ENCODE measurements at regions not wholly inside any gene's neighbourhood (a gene's known extent, or its start where the extent isn't known, plus 50 kb on each side); places are given as distances from the start of the nearest gene placed in this dataset.

- Histone ChIP-seq H3K4me1 (ENCODE audit: control insufficient read depth in 2 of 2, insufficient read depth in 2 of 2, low read length in 1 of 2) (no peaks in the 10 kb centered on the region), H3K9me3 (ENCODE audit: control insufficient read depth in 2 of 2, insufficient read depth in 1 of 2, low read depth in 1 of 2, low read length in 1 of 2) (no peaks in the 10 kb centered on the region), H3K27me3 (ENCODE audit: control insufficient read depth in 1 of 2, insufficient read depth in 2 of 2, low read length in 2 of 2) (no peaks in the 10 kb centered on the region), H3K27ac (ENCODE audit: low read depth in 2 of 2, low read length in 1 of 2) (no peak overlapping the region), H3K36me3 (ENCODE audit: control insufficient read depth in 2 of 2, insufficient read depth in 2 of 2, low read length in 1 of 2) (no peaks in the 10 kb centered on the region), H3K4me3 (ENCODE audit: low read depth in 1 of 2, low read length in 2 of 2) (no peak overlapping the region)
- WGBS, 2 donors = 64 to 65% methylated on average over 1 of the region's 1 CpG
These were observed 1043.2 kb downstream of the BRINP3 start for GRCh38 chr1:189434461-189434860.

GRCh38 chr1:189435398-189435797, 1042.3 kb downstream of the BRINP3 start:
- Histone ChIP-seq H3K27me3 (ENCODE audit: control insufficient read depth in 1 of 2, insufficient read depth in 2 of 2, low read length in 2 of 2) (no peaks in the 10 kb centered on the region), H3K36me3 (ENCODE audit: control insufficient read depth in 2 of 2, insufficient read depth in 2 of 2, low read length in 1 of 2) (no peaks in the 10 kb centered on the region), H3K4me1 (ENCODE audit: control insufficient read depth in 2 of 2, insufficient read depth in 2 of 2, low read length in 1 of 2) (no peaks in the 10 kb centered on the region), H3K27ac (ENCODE audit: low read depth in 2 of 2, low read length in 1 of 2) (no peak overlapping the region), H3K4me3 (ENCODE audit: low read depth in 1 of 2, low read length in 2 of 2) (no peak overlapping the region), H3K9me3 (ENCODE audit: control insufficient read depth in 2 of 2, insufficient read depth in 1 of 2, low read depth in 1 of 2, low read length in 1 of 2) (no peaks in the 10 kb centered on the region)

- Histone ChIP-seq H3K27ac (ENCODE audit: low read depth in 2 of 2, low read length in 1 of 2) (no peak overlapping the region), H3K4me3 (ENCODE audit: low read depth in 1 of 2, low read length in 2 of 2) (no peak overlapping the region), H3K27me3 (ENCODE audit: control insufficient read depth in 1 of 2, insufficient read depth in 2 of 2, low read length in 2 of 2) (no peaks in the 10 kb centered on the region), H3K4me1 (ENCODE audit: control insufficient read depth in 2 of 2, insufficient read depth in 2 of 2, low read length in 1 of 2) (no peaks in the 10 kb centered on the region), H3K9me3 (ENCODE audit: control insufficient read depth in 2 of 2, insufficient read depth in 1 of 2, low read depth in 1 of 2, low read length in 1 of 2) (no peaks in the 10 kb centered on the region), H3K36me3 (ENCODE audit: control insufficient read depth in 2 of 2, insufficient read depth in 2 of 2, low read length in 1 of 2) (no peaks in the 10 kb centered on the region)
- WGBS, 2 donors = 45 to 48% methylated on average over 3 of the region's 3 CpGs
These were observed 1038.9 kb downstream of the BRINP3 start for GRCh38 chr1:189438808-189439207.

- no peaks in the 10 kb centered on the region for H3K36me3 ChIP-seq (ENCODE audit: control insufficient read depth in 2 of 2, insufficient read depth in 2 of 2, low read length in 1 of 2)
These were observed 1014.5 kb downstream of the BRINP3 start for GRCh38 chr1:189463166-189463565.

GRCh38 chr1:189496768-189497167, 980.9 kb downstream of the BRINP3 start:
- H3K27me3 ChIP-seq (ENCODE audit: control insufficient read depth in 1 of 2, insufficient read depth in 2 of 2, low read length in 2 of 2) = no peaks in the 10 kb centered on the region
- no peaks in the 10 kb centered on the region for H3K4me1 ChIP-seq (ENCODE audit: control insufficient read depth in 2 of 2, insufficient read depth in 2 of 2, low read length in 1 of 2)
- no peaks in the 10 kb centered on the region for H3K36me3 ChIP-seq (ENCODE audit: control insufficient read depth in 2 of 2, insufficient read depth in 2 of 2, low read length in 1 of 2)
- 44 to 57% methylated on average over 2 of the region's 2 CpGs for WGBS, 2 donors
- no peak overlapping the region for H3K4me3 ChIP-seq (ENCODE audit: low read depth in 1 of 2, low read length in 2 of 2)
- no peak overlapping the region for H3K27ac ChIP-seq (ENCODE audit: low read depth in 2 of 2, low read length in 1 of 2)
- H3K9me3 ChIP-seq (ENCODE audit: control insufficient read depth in 2 of 2, insufficient read depth in 1 of 2, low read depth in 1 of 2, low read length in 1 of 2) = no peaks in the 10 kb centered on the region

More at GRCh38 chr1:189463166-189463565, 1014.5 kb downstream of the BRINP3 start:
- Histone ChIP-seq H3K4me1 (ENCODE audit: control insufficient read depth in 2 of 2, insufficient read depth in 2 of 2, low read length in 1 of 2) (no peaks in the 10 kb centered on the region), H3K27me3 (ENCODE audit: control insufficient read depth in 1 of 2, insufficient read depth in 2 of 2, low read length in 2 of 2) (no peaks in the 10 kb centered on the region), H3K4me3 (ENCODE audit: low read depth in 1 of 2, low read length in 2 of 2) (no peak overlapping the region), H3K27ac (ENCODE audit: low read depth in 2 of 2, low read length in 1 of 2) (no peak overlapping the region), H3K9me3 (ENCODE audit: control insufficient read depth in 2 of 2, insufficient read depth in 1 of 2, low read depth in 1 of 2, low read length in 1 of 2) (no peaks in the 10 kb centered on the region)
- WGBS, 2 donors = 36 to 51% methylated on average over 4 of the region's 4 CpGs

GRCh38 chr1:189499736-189500135, 977.9 kb downstream of the BRINP3 start:
- Histone ChIP-seq H3K27ac (ENCODE audit: low read depth in 2 of 2, low read length in 1 of 2) (no peak overlapping the region), H3K36me3 (ENCODE audit: control insufficient read depth in 2 of 2, insufficient read depth in 2 of 2, low read length in 1 of 2) (no peaks in the 10 kb centered on the region), H3K27me3 (ENCODE audit: control insufficient read depth in 1 of 2, insufficient read depth in 2 of 2, low read length in 2 of 2) (no peaks in the 10 kb centered on the region), H3K9me3 (ENCODE audit: control insufficient read depth in 2 of 2, insufficient read depth in 1 of 2, low read depth in 1 of 2, low read length in 1 of 2) (no peaks in the 10 kb centered on the region), H3K4me1 (ENCODE audit: control insufficient read depth in 2 of 2, insufficient read depth in 2 of 2, low read length in 1 of 2) (no peaks in the 10 kb centered on the region), H3K4me3 (ENCODE audit: low read depth in 1 of 2, low read length in 2 of 2) (no peak overlapping the region)
- WGBS, 2 donors = 71 to 74% methylated on average over 4 of the region's 4 CpGs

- H3K9me3 ChIP-seq (ENCODE audit: control insufficient read depth in 2 of 2, insufficient read depth in 1 of 2, low read depth in 1 of 2, low read length in 1 of 2) = no peaks in the 10 kb centered on the region
These were observed 976.9 kb downstream of the BRINP3 start for GRCh38 chr1:189500778-189501177.

GRCh38 chr1:189510827-189511226, 966.8 kb downstream of the BRINP3 start:
- H3K4me1 ChIP-seq (ENCODE audit: control insufficient read depth in 2 of 2, insufficient read depth in 2 of 2, low read length in 1 of 2) = no peaks in the 10 kb centered on the region
- no peak overlapping the region for H3K27ac ChIP-seq (ENCODE audit: low read depth in 2 of 2, low read length in 1 of 2)
- H3K36me3 ChIP-seq (ENCODE audit: control insufficient read depth in 2 of 2, insufficient read depth in 2 of 2, low read length in 1 of 2) = no peaks in the 10 kb centered on the region
- no peak overlapping the region for H3K4me3 ChIP-seq (ENCODE audit: low read depth in 1 of 2, low read length in 2 of 2)
- H3K27me3 ChIP-seq (ENCODE audit: control insufficient read depth in 1 of 2, insufficient read depth in 2 of 2, low read length in 2 of 2) = no peaks in the 10 kb centered on the region
- H3K9me3 ChIP-seq (ENCODE audit: control insufficient read depth in 2 of 2, insufficient read depth in 1 of 2, low read depth in 1 of 2, low read length in 1 of 2) = peaks cover 5 to 8% of the 10 kb centered on the region in 2 donors

More at GRCh38 chr1:189500778-189501177, 976.9 kb downstream of the BRINP3 start:
- no peak overlapping the region for H3K4me3 ChIP-seq (ENCODE audit: low read depth in 1 of 2, low read length in 2 of 2)
- H3K4me1 ChIP-seq (ENCODE audit: control insufficient read depth in 2 of 2, insufficient read depth in 2 of 2, low read length in 1 of 2) = no peaks in the 10 kb centered on the region
- no peaks in the 10 kb centered on the region for H3K27me3 ChIP-seq (ENCODE audit: control insufficient read depth in 1 of 2, insufficient read depth in 2 of 2, low read length in 2 of 2)
- WGBS, 2 donors = 76 to 89% methylated on average over 2 of the region's 2 CpGs
- H3K27ac ChIP-seq (ENCODE audit: low read depth in 2 of 2, low read length in 1 of 2) = no peak overlapping the region
- H3K36me3 ChIP-seq (ENCODE audit: control insufficient read depth in 2 of 2, insufficient read depth in 2 of 2, low read length in 1 of 2) = no peaks in the 10 kb centered on the region

- Histone ChIP-seq H3K27me3 (ENCODE audit: control insufficient read depth in 1 of 2, insufficient read depth in 2 of 2, low read length in 2 of 2) (no peaks in the 10 kb centered on the region), H3K9me3 (ENCODE audit: control insufficient read depth in 2 of 2, insufficient read depth in 1 of 2, low read depth in 1 of 2, low read length in 1 of 2) (peaks cover 5 to 8% of the 10 kb centered on the region in 2 donors), H3K4me3 (ENCODE audit: low read depth in 1 of 2, low read length in 2 of 2) (no peak overlapping the region), H3K4me1 (ENCODE audit: control insufficient read depth in 2 of 2, insufficient read depth in 2 of 2, low read length in 1 of 2) (no peaks in the 10 kb centered on the region), H3K36me3 (ENCODE audit: control insufficient read depth in 2 of 2, insufficient read depth in 2 of 2, low read length in 1 of 2) (no peaks in the 10 kb centered on the region), H3K27ac (ENCODE audit: low read depth in 2 of 2, low read length in 1 of 2) (no peak overlapping the region)
- 72 to 85% methylated on average over 6 of the region's 6 CpGs for WGBS, 2 donors
These were observed 964.6 kb downstream of the BRINP3 start for GRCh38 chr1:189513091-189513490.

- Histone ChIP-seq H3K36me3 (ENCODE audit: control insufficient read depth in 2 of 2, insufficient read depth in 2 of 2, low read length in 1 of 2) (no peaks in the 10 kb centered on the region), H3K9me3 (ENCODE audit: control insufficient read depth in 2 of 2, insufficient read depth in 1 of 2, low read depth in 1 of 2, low read length in 1 of 2) (peaks cover 0 to 2% of the 10 kb centered on the region in 2 donors), H3K27ac (ENCODE audit: low read depth in 2 of 2, low read length in 1 of 2) (no peak overlapping the region), H3K27me3 (ENCODE audit: control insufficient read depth in 1 of 2, insufficient read depth in 2 of 2, low read length in 2 of 2) (no peaks in the 10 kb centered on the region), H3K4me1 (ENCODE audit: control insufficient read depth in 2 of 2, insufficient read depth in 2 of 2, low read length in 1 of 2) (no peaks in the 10 kb centered on the region), H3K4me3 (ENCODE audit: low read depth in 1 of 2, low read length in 2 of 2) (no peak overlapping the region)
- WGBS, 2 donors = 59 to 60% methylated on average over 6 of the region's 6 CpGs
These were observed 955.2 kb downstream of the BRINP3 start for GRCh38 chr1:189522441-189522840.
